Endothelial cell of umbilical vein (primary cell): ENCODE measurements at regions not wholly inside any gene's neighbourhood (a gene's known extent, or its start where the extent isn't known, plus 50 kb on each side); places are given as distances from the start of the nearest gene placed in this dataset.

Source experiments
- BruUV-seq: library from RNA; stranded (reverse); fragments of 400-500 nt; replicated peaks from 2 replicates; lab custom pipeline; 2021; lab: Mats Ljungman, UMichigan
- CTCF ChIA-PET: fragments of 300-600, 350-600 bp; sonication (Branson Sonifier 250); formaldehyde crosslinking; loops from one replicate; lab custom pipeline; 2021; ENCODE audit warnings: antibody characterized with exemption, inconsistent platforms; lab: Charles Lee
- POLR2A ChIA-PET: fragments of 300-600, 350-600 bp; sonication (Branson Sonifier 250); formaldehyde crosslinking; loops from one replicate; lab custom pipeline; 2021; ENCODE audit warnings: antibody characterized with exemption, inconsistent platforms; lab: Charles Lee
- DNase-seq: peaks from one replicate; pipeline ENCODE4 v3.0.0-alpha.2; 2011; ENCODE audit warnings: low read depth, low spot score
- FAIRE-seq: peaks from 2 replicates; lab custom pipeline; 2011; peaks lifted over from hg19 to GRCh38; lab: Jason Lieb, UNC
- H2AFZ ChIP-seq: 2 replicates; pipeline ENCODE4 v1.6.0; 2012; ENCODE audit warnings: low read depth, low read length, control low read depth, inconsistent platforms
- H3K27ac ChIP-seq: 2 replicates; pipeline ENCODE4 v1.5.1; 2011; ENCODE audit warnings: low read depth, mild to moderate bottlenecking, control low read depth, low read length, moderate library complexity; ENCODE audit not compliant: insufficient read depth
- H3K27me3 ChIP-seq, 2 experiments: 2 replicates each; pipeline versions ENCODE4 v1.6.0 to v1.6.1; 2011; ENCODE audit warnings: low read length in 2 of 2, mixed read lengths in 1 of 2; ENCODE audit not compliant: control insufficient read depth in 2 of 2, insufficient read depth in 2 of 2
- H3K36me3 ChIP-seq, 2 experiments: 2 replicates in 1 of 2; 3 replicates in 1 of 2; pipeline ENCODE4 v1.5.1; 2011; ENCODE audit warnings: low read length in 2 of 2, mild to moderate bottlenecking in 1 of 2, moderate library complexity in 1 of 2; ENCODE audit not compliant: control insufficient read depth in 2 of 2, insufficient read depth in 2 of 2; ENCODE audit errors: extremely low read depth in 1 of 2
- H3K4me1 ChIP-seq: 3 replicates; pipeline ENCODE4 v1.5.1; 2011; ENCODE audit warnings: mild to moderate bottlenecking, low read length; ENCODE audit not compliant: control insufficient read depth, insufficient read depth; ENCODE audit errors: extremely low read depth
- H3K4me2 ChIP-seq: 2 replicates; pipeline ENCODE4 v1.6.1; 2011; ENCODE audit warnings: low read length, control low read depth, mixed read lengths; ENCODE audit not compliant: insufficient read depth
- H3K4me3 ChIP-seq, 3 experiments: fragments of 200-600 bp in 1 of 3; sonication (generic), shearing (Covaris generic) in 1 of 3; replicated peaks in 1 of 3; 2 replicates each; pipeline ENCODE4 v1.5.1; 2011 to 2016; ENCODE audit warnings: control low read depth in 3 of 3, low read length in 3 of 3, mild to moderate bottlenecking in 2 of 3, inconsistent platforms in 1 of 3, low read depth in 1 of 3, moderate library complexity in 1 of 3; ENCODE audit not compliant: insufficient read depth in 1 of 3
- H3K79me2 ChIP-seq: 2 replicates; pipeline ENCODE4 v1.6.0; 2012; ENCODE audit warnings: low read length, inconsistent platforms; ENCODE audit not compliant: control insufficient read depth, insufficient read depth
- H3K9ac ChIP-seq: replicated peaks from 2 replicates; pipeline ENCODE3; 2011; ENCODE audit warnings: low read length, control low read depth; ENCODE audit not compliant: insufficient read depth; ENCODE audit errors: extremely low read depth
- H3K9me1 ChIP-seq: replicated peaks from 3 replicates; pipeline ENCODE4 v1.6.0; 2011; ENCODE audit warnings: mild to moderate bottlenecking, low read length; ENCODE audit not compliant: control insufficient read depth, insufficient read depth; ENCODE audit errors: extremely low read depth
- H3K9me3 ChIP-seq: replicated peaks from 2 replicates; pipeline ENCODE4 v1.5.1; 2012; ENCODE audit warnings: low read length, inconsistent platforms; ENCODE audit not compliant: control insufficient read depth, insufficient read depth
- H4K20me1 ChIP-seq: replicated peaks from 2 replicates; pipeline ENCODE3; 2011; ENCODE audit warnings: mild to moderate bottlenecking, low read length; ENCODE audit not compliant: control insufficient read depth, insufficient read depth; ENCODE audit errors: extremely low read depth
- CTCF ChIP-seq, 2 donors: IDR thresholded peaks; 1 replicate in 1 of 2; 2 replicates in 1 of 2; pipeline ENCODE4 v1.5.1; 2011; ENCODE audit warnings: low read length in 2 of 2, mild to moderate bottlenecking in 2 of 2, moderate library complexity in 2 of 2, control low read depth in 1 of 2, inconsistent platforms in 1 of 2, low read depth in 1 of 2; ENCODE audit not compliant: insufficient read depth in 1 of 2; ENCODE audit errors: extremely low read depth in 1 of 2
- EZH2 ChIP-seq: IDR thresholded peaks from 2 replicates; pipeline ENCODE4 v1.6.1; 2012; ENCODE audit warnings: borderline replicate concordance, low read depth, mild to moderate bottlenecking, moderate library complexity, low read length, inconsistent platforms; ENCODE audit not compliant: severe bottlenecking
- FOS ChIP-seq: IDR thresholded peaks from 2 replicates; pipeline ENCODE4 v1.6.1; 2011; ENCODE audit warnings: mild to moderate bottlenecking, low read length, moderate library complexity, borderline replicate concordance; ENCODE audit not compliant: insufficient read depth
- GATA2 ChIP-seq: IDR thresholded peaks from 2 replicates; pipeline ENCODE4 v1.7.0; 2011; ENCODE audit warnings: low read depth, mild to moderate bottlenecking, moderate library complexity, mixed read lengths, low read length; ENCODE audit not compliant: insufficient read length, insufficient read depth
- JUN ChIP-seq: IDR thresholded peaks from 2 replicates; pipeline ENCODE4 v1.6.1; 2011; ENCODE audit warnings: borderline replicate concordance, low read depth; ENCODE audit not compliant: insufficient read length, insufficient read depth
- MYC ChIP-seq: IDR thresholded peaks from one replicate; pipeline ENCODE4 v1.6.1; 2011; ENCODE audit warnings: mild to moderate bottlenecking, low read depth, low read length
- POLR2A ChIP-seq: IDR thresholded peaks from 2 replicates; pipeline ENCODE4 v1.6.1; 2012; ENCODE audit warnings: low read depth, mild to moderate bottlenecking, control low read depth, low read length
- POLR2AphosphoS5 ChIP-seq: IDR thresholded peaks from 2 replicates; pipeline ENCODE4 v1.6.1; 2012; ENCODE audit warnings: low read depth, mild to moderate bottlenecking, control low read depth, low read length, moderate library complexity; ENCODE audit not compliant: insufficient read depth
- dilution Hi-C: fragments of 300-500 bp; cut with MboI; formaldehyde crosslinking; loops from one replicate; pipeline ENCODE4 v1.15.0; 2019; ENCODE audit warnings: low sequenced_read_pairs; ENCODE audit not compliant: extremely low pct_ligation_motif_present
- intact Hi-C: fragments of 100-400 bp; cut with micrococcal nuclease; formaldehyde crosslinking; loops from one replicate; pipeline ENCODE4 v1.10.0; 2022
- TF ChIP-seq, protein P1 (sequence below): IDR thresholded peaks from 2 replicates; pipeline ENCODE4 v1.6.1; 2011; ENCODE audit not compliant: insufficient read depth, insufficient read length

- POLR2A ChIA-PET = no interaction called here
These were observed 184.6 kb upstream of the TBC1D5 start for GRCh38 chr3:17927036-17927435.

DNA sequence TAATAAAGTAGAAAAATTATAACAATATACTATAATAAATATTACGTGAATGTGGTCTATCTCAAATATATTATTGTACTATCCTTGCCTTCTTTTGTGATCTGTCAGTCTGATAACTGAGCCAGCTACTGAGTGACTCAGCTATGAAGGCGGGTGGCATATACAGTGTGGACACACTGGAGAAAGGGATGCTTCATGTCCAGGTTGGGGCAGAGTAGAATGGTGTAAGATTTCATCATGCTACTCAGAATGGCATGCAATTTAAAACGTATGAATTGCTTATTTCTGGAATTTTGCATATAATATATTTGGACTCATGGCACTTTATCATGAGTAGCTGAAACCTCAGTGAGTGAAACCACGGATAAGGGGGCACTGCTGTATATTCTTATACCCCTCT lies 172.9 kb upstream of the TBC1D5 start:
- H3K9ac ChIP-seq = no peak overlapping the region
- no peak for TF ChIP-seq JUN
- no peak for TF ChIP-seq FOS
- TF ChIP-seq POLR2A = no peak
- TF ChIP-seq GATA2 = no peak
- TF ChIP-seq POLR2AphosphoS5 = no peak
- TF ChIP-seq EZH2 = no peak
- no peak for TF ChIP-seq MYC
- TF ChIP-seq, protein P1, sequence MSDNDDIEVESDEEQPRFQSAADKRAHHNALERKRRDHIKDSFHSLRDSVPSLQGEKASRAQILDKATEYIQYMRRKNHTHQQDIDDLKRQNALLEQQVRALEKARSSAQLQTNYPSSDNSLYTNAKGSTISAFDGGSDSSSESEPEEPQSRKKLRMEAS = no peak
- TF ChIP-seq CTCF (IDR thresholded peaks at IDR 0.05; ENCODE audit: extremely low read depth in 1 of 2, insufficient read depth in 1 of 2, low read depth in 1 of 2, low read length in 2 of 2) = no peak
- FAIRE-seq = no peak
- no peak overlapping the region for H3K27ac ChIP-seq
- intact Hi-C loops = no loop called here
- H4K20me1 ChIP-seq = no peaks in the 10 kb centered on the region
- no peak overlapping the region for H3K4me3 ChIP-seq
- no peaks in the 10 kb centered on the region for H3K9me3 ChIP-seq
- H3K27me3 ChIP-seq = no peaks in the 10 kb centered on the region
- dilution Hi-C loops = no loop called here
- H2AFZ ChIP-seq = no peak overlapping the region
- H3K4me1 ChIP-seq = no peaks in the 10 kb centered on the region
- CTCF ChIA-PET = no interaction called here
- no peak for DNase-seq
- no TSS peak for BruUV-seq
- H3K36me3 ChIP-seq = no peaks in the 10 kb centered on the region
- no peak overlapping the region for H3K4me2 ChIP-seq
- H3K79me2 ChIP-seq = no peaks in the 10 kb centered on the region
- POLR2A ChIA-PET = no interaction called here
- no peaks in the 10 kb centered on the region for H3K9me1 ChIP-seq

More at GRCh38 chr3:17927036-17927435, 184.6 kb upstream of the TBC1D5 start:
- no TSS peak for BruUV-seq
- Histone ChIP-seq H3K36me3 (no peaks in the 10 kb centered on the region), H3K4me3 (no peak overlapping the region), H3K79me2 (no peaks in the 10 kb centered on the region), H3K9me3 (no peaks in the 10 kb centered on the region), H4K20me1 (no peaks in the 10 kb centered on the region), H3K9me1 (no peaks in the 10 kb centered on the region), H3K9ac (no peak overlapping the region), H3K4me1 (no peaks in the 10 kb centered on the region), H3K4me2 (no peak overlapping the region), H3K27me3 (no peaks in the 10 kb centered on the region), H3K27ac (no peak overlapping the region), H2AFZ (no peak overlapping the region)
- intact Hi-C loops (no loop called here), dilution Hi-C loops (no loop called here)
- TF ChIP-seq EZH2 (no peak), GATA2 (no peak)
- TF ChIP-seq, protein P1 = no peak
- FAIRE-seq (no peak), DNase-seq (no peak)
- CTCF ChIA-PET = no interaction called here
